ENCODE measurements at regions not wholly inside any gene's neighbourhood (a gene's known extent, or its start where the extent isn't known, plus 50 kb on each side); places are given as distances from the start of the nearest gene placed in this dataset.

DNA sequence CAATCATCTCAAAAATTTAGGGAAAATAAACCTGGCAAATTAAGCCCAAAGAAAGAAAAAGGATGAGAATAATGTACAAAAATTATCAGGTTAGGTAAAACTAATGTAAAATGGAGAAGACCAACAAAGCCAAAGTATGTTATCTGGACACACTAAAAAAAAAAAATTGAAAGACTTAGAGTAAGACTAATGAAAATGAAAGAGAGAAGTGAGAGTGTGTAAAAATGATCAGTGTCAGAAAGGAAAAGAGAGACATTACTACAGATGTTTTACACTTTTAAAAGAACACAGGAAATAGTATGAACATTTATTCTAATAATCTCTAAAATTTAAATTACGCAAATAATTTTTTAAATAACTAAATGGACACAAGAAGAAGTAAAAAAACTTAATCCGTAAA is 573.3 kb upstream of the NR2F2 start:
- no peak overlapping the region for H4K91ac ChIP-seq (ENCODE audit: low read depth, low read length)
- H4K8ac ChIP-seq (ENCODE audit: low read depth, low read length), result no peak overlapping the region
- H3K4ac ChIP-seq (ENCODE audit: low read depth, low read length), result no peak overlapping the region
- no peak overlapping the region for H3K14ac ChIP-seq (ENCODE audit: low read length)
- H3K79me2 ChIP-seq (ENCODE audit: control insufficient read depth, insufficient read depth, low read length, poor library complexity), result no peaks in the 10 kb centered on the region
- no peak overlapping the region for H3K27ac ChIP-seq (ENCODE audit: low read depth, low read length)
- H2AK5ac ChIP-seq (ENCODE audit: low read length), result no peak overlapping the region
- H2AFZ ChIP-seq (ENCODE audit: insufficient read depth, low read length, poor library complexity), result no peak overlapping the region
- H4K12ac ChIP-seq (ENCODE audit: low read depth, low read length), result no peak overlapping the region
- H3K4me2 ChIP-seq (ENCODE audit: low read length), result no peak overlapping the region
- H3K18ac ChIP-seq (ENCODE audit: low read length), result no peak overlapping the region
- DNase-seq, result no peak
- H3K79me1 ChIP-seq (ENCODE audit: low read length), result no peaks in the 10 kb centered on the region
- H3K9me3 ChIP-seq (ENCODE audit: insufficient read depth, low read depth, low read length), result no peaks in the 10 kb centered on the region
- peaks cover 0 to 3% of the 10 kb centered on the region in 2 experiments for H3K4me1 ChIP-seq (ENCODE audit: control insufficient read depth in 1 of 2, insufficient read depth in 2 of 2, low read length in 2 of 2)
- no peak overlapping the region for H2BK5ac ChIP-seq (ENCODE audit: low read depth, low read length, poor library complexity)
- no peaks in the 10 kb centered on the region for H3K27me3 ChIP-seq (ENCODE audit: insufficient read depth, low read length)
- no CpG with 5 or more reads among the region's 2 CpGs for WGBS (ENCODE audit: extremely low coverage, insufficient coverage, insufficient read length)
- H3K36me3 ChIP-seq (ENCODE audit: control insufficient read depth in 1 of 2, insufficient read depth in 2 of 2, low read length in 2 of 2), result no peaks in the 10 kb centered on the region
- no peak overlapping the region for H3K9ac ChIP-seq (ENCODE audit: low read length)
- H3K4me3 ChIP-seq (ENCODE audit: low read depth, low read length), result no peak overlapping the region
- H2BK120ac ChIP-seq (ENCODE audit: insufficient read depth, low read length, poor library complexity), result no peak overlapping the region
- H2BK12ac ChIP-seq (ENCODE audit: low read length), result no peak overlapping the region
- H3K23ac ChIP-seq (ENCODE audit: low read length), result no peak overlapping the region

DNA sequence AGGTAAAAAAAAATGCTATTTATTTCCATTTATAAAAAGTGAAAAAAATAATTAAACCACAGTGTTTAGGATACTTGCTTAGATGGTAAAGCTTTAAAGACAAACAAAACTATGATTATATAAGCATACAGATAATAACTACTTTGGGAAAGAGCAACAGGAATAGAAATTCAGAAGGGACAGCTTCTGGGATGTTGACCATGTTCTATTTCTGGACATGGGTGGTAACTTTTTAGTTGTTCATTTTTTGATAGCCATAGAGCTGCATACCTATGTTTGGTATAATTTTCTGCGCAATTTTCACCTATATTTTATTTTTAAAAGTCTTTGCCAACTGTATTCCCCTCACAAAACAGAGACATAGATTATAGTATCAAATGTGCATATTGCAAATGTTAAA is 572.0 kb upstream of the NR2F2 start:
- Histone ChIP-seq H2AK5ac (ENCODE audit: low read length) (no peak overlapping the region), H3K14ac (ENCODE audit: low read length) (no peak overlapping the region), H3K4me1 (ENCODE audit: control insufficient read depth in 1 of 2, insufficient read depth in 2 of 2, low read length in 2 of 2) (peaks cover 0 to 3% of the 10 kb centered on the region in 2 experiments), H4K91ac (ENCODE audit: low read depth, low read length) (no peak overlapping the region), H2AFZ (ENCODE audit: insufficient read depth, low read length, poor library complexity) (no peak overlapping the region), H2BK5ac (ENCODE audit: low read depth, low read length, poor library complexity) (no peak overlapping the region), H3K4me3 (ENCODE audit: low read depth, low read length) (no peak overlapping the region), H3K36me3 (ENCODE audit: control insufficient read depth in 1 of 2, insufficient read depth in 2 of 2, low read length in 2 of 2) (no peaks in the 10 kb centered on the region), H3K4me2 (ENCODE audit: low read length) (no peak overlapping the region), H4K12ac (ENCODE audit: low read depth, low read length) (no peak overlapping the region), H3K27ac (ENCODE audit: low read depth, low read length) (no peak overlapping the region), H4K8ac (ENCODE audit: low read depth, low read length) (no peak overlapping the region), H3K79me2 (ENCODE audit: control insufficient read depth, insufficient read depth, low read length, poor library complexity) (no peaks in the 10 kb centered on the region), H3K4ac (ENCODE audit: low read depth, low read length) (no peak overlapping the region), H3K9ac (ENCODE audit: low read length) (no peak overlapping the region), H3K18ac (ENCODE audit: low read length) (no peak overlapping the region), H3K23ac (ENCODE audit: low read length) (no peak overlapping the region), H2BK12ac (ENCODE audit: low read length) (no peak overlapping the region), H3K27me3 (ENCODE audit: insufficient read depth, low read length) (no peaks in the 10 kb centered on the region), H3K9me3 (ENCODE audit: insufficient read depth, low read depth, low read length) (no peaks in the 10 kb centered on the region), H3K79me1 (ENCODE audit: low read length) (no peaks in the 10 kb centered on the region), H2BK120ac (ENCODE audit: insufficient read depth, low read length, poor library complexity) (no peak overlapping the region)
- no CpG with 5 or more reads among the region's 1 CpG for WGBS (ENCODE audit: extremely low coverage, insufficient coverage, insufficient read length)
- DNase-seq, result no peak

DNA sequence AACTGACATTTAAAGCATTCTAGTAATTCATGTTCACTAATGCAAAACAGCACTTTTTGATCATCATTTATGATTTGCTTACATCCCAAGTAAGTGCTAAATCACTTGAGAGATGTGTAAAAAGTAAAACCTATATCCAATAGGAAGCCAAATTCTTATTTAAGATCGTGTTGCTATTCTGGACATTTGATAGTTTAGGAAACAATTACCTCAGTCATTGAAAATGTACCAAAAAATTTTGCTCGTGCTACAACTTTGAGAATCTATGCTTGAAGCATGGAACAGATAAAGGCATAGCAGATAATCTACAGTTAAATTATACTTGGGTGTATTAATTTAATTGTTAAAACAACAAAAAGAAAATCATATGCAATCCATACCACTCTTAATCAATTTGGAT is 571.6 kb upstream of the NR2F2 start:
- H3K79me2 ChIP-seq (ENCODE audit: control insufficient read depth, insufficient read depth, low read length, poor library complexity), result no peaks in the 10 kb centered on the region
- H3K9me3 ChIP-seq (ENCODE audit: insufficient read depth, low read depth, low read length), result no peaks in the 10 kb centered on the region
- H2BK12ac ChIP-seq (ENCODE audit: low read length), result no peak overlapping the region
- no CpG with 5 or more reads among the region's 2 CpGs for WGBS (ENCODE audit: extremely low coverage, insufficient coverage, insufficient read length)
- no peak for DNase-seq
- H2BK120ac ChIP-seq (ENCODE audit: insufficient read depth, low read length, poor library complexity), result no peak overlapping the region
- H4K8ac ChIP-seq (ENCODE audit: low read depth, low read length), result no peak overlapping the region
- no peaks in the 10 kb centered on the region for H3K79me1 ChIP-seq (ENCODE audit: low read length)
- H3K36me3 ChIP-seq (ENCODE audit: control insufficient read depth in 1 of 2, insufficient read depth in 2 of 2, low read length in 2 of 2), result no peaks in the 10 kb centered on the region
- no peak overlapping the region for H3K27ac ChIP-seq (ENCODE audit: low read depth, low read length)
- H3K4me3 ChIP-seq (ENCODE audit: low read depth, low read length), result no peak overlapping the region
- no peak overlapping the region for H4K91ac ChIP-seq (ENCODE audit: low read depth, low read length)
- H2AK5ac ChIP-seq (ENCODE audit: low read length), result no peak overlapping the region
- H2BK5ac ChIP-seq (ENCODE audit: low read depth, low read length, poor library complexity), result no peak overlapping the region
- H3K14ac ChIP-seq (ENCODE audit: low read length), result no peak overlapping the region
- no peaks in the 10 kb centered on the region for H3K27me3 ChIP-seq (ENCODE audit: insufficient read depth, low read length)
- H3K4ac ChIP-seq (ENCODE audit: low read depth, low read length), result no peak overlapping the region
- no peak overlapping the region for H2AFZ ChIP-seq (ENCODE audit: insufficient read depth, low read length, poor library complexity)
- peaks cover 0 to 3% of the 10 kb centered on the region in 2 experiments for H3K4me1 ChIP-seq (ENCODE audit: control insufficient read depth in 1 of 2, insufficient read depth in 2 of 2, low read length in 2 of 2)
- H3K18ac ChIP-seq (ENCODE audit: low read length), result no peak overlapping the region
- no peak overlapping the region for H3K4me2 ChIP-seq (ENCODE audit: low read length)
- H3K23ac ChIP-seq (ENCODE audit: low read length), result no peak overlapping the region
- no peak overlapping the region for H4K12ac ChIP-seq (ENCODE audit: low read depth, low read length)
- H3K9ac ChIP-seq (ENCODE audit: low read length), result no peak overlapping the region

DNA sequence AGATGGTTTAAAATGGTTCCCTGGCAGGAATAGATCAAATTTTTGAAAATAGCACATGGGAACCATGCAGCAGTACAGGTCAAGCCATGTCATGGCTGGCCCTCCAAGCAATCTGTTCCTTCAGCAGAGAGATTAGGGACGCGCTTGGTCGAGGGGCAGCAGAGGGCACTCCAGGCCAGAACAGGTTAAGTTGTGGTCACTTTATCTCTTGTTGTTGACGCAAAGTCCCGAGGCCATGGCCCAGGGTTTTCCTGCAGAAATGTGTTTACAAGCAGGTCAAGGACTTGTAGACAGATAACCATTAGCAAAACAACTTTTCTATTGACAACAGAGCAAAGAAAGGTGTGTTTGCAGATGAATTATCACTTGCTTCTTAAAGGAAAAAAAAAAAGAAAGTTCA is 570.0 kb upstream of the NR2F2 start:
- Histone ChIP-seq H3K9me3 (ENCODE audit: insufficient read depth, low read depth, low read length) (no peaks in the 10 kb centered on the region), H4K91ac (ENCODE audit: low read depth, low read length) (no peak overlapping the region), H3K23ac (ENCODE audit: low read length) (no peak overlapping the region), H2AK5ac (ENCODE audit: low read length) (no peak overlapping the region), H4K8ac (ENCODE audit: low read depth, low read length) (no peak overlapping the region), H2BK12ac (ENCODE audit: low read length) (no peak overlapping the region), H3K4me2 (ENCODE audit: low read length) (no peak overlapping the region), H2AFZ (ENCODE audit: insufficient read depth, low read length, poor library complexity) (no peak overlapping the region), H3K27me3 (ENCODE audit: insufficient read depth, low read length) (no peaks in the 10 kb centered on the region), H2BK120ac (ENCODE audit: insufficient read depth, low read length, poor library complexity) (no peak overlapping the region), H3K36me3 (ENCODE audit: control insufficient read depth in 1 of 2, insufficient read depth in 2 of 2, low read length in 2 of 2) (no peaks in the 10 kb centered on the region), H3K79me1 (ENCODE audit: low read length) (no peaks in the 10 kb centered on the region), H2BK5ac (ENCODE audit: low read depth, low read length, poor library complexity) (no peak overlapping the region), H3K79me2 (ENCODE audit: control insufficient read depth, insufficient read depth, low read length, poor library complexity) (no peaks in the 10 kb centered on the region), H4K12ac (ENCODE audit: low read depth, low read length) (no peak overlapping the region), H3K9ac (ENCODE audit: low read length) (no peak overlapping the region), H3K14ac (ENCODE audit: low read length) (no peak overlapping the region), H3K4ac (ENCODE audit: low read depth, low read length) (no peak overlapping the region), H3K4me1 (ENCODE audit: control insufficient read depth in 1 of 2, insufficient read depth in 2 of 2, low read length in 2 of 2) (peaks cover 0 to 3% of the 10 kb centered on the region in 2 experiments), H3K18ac (ENCODE audit: low read length) (no peak overlapping the region), H3K27ac (ENCODE audit: low read depth, low read length) (no peak overlapping the region), H3K4me3 (ENCODE audit: low read depth, low read length) (no peak overlapping the region)
- WGBS (ENCODE audit: extremely low coverage, insufficient coverage, insufficient read length), result no CpG with 5 or more reads among the region's 5 CpGs
- DNase-seq, result peak in 1 of 2 donors; percentile 16

Measured in trophoblast cell (in vitro differentiated cells and primary cell).